Vagina (tissue), 2 donors: ENCODE measurements at regions not wholly inside any gene's neighbourhood (a gene's known extent, or its start where the extent isn't known, plus 50 kb on each side); places are given as distances from the start of the nearest gene placed in this dataset.

ENCODE experiments used
- DNase-seq, 2 donors: peaks; one replicate each; pipeline ENCODE4 v3.0.0-alpha.2; 2017; ENCODE audit errors: extremely low spot score in 2 of 2
- H3K27ac ChIP-seq: fragments of 200-600 bp; sonication (generic); one replicate; pipeline ENCODE4 v1.5.1; 2019
- H3K27me3 ChIP-seq: fragments of 200-600 bp; sonication (generic); one replicate; pipeline ENCODE4 v1.5.1; 2019
- H3K36me3 ChIP-seq, 2 donors: fragments of 200-600 bp; sonication (generic); one replicate each; pipeline ENCODE4 v1.5.1; 2017 to 2019
- H3K4me1 ChIP-seq: fragments of 200-600 bp; sonication (generic); one replicate; pipeline ENCODE4 v1.5.1; 2019
- H3K4me3 ChIP-seq, 2 donors: fragments of 200-600 bp; sonication (generic); 1 replicate in 1 of 2; 2 replicates in 1 of 2; pipeline ENCODE4 v1.5.1; 2016 to 2019
- H3K9me3 ChIP-seq: fragments of 200-600 bp; sonication (generic); one replicate; pipeline ENCODE4 v1.5.1; 2019
- POLR2A ChIP-seq, 2 donors: fragments of 450-650 bp; IDR thresholded peaks; one replicate each; pipeline ENCODE4 v1.6.1; 2017; ENCODE audit warnings: antibody characterized with exemption in 2 of 2, mild to moderate bottlenecking in 2 of 2, moderate library complexity in 2 of 2
- POLR2AphosphoS5 ChIP-seq, 2 donors: sonication (generic); formaldehyde crosslinking; IDR thresholded peaks; one replicate each; pipeline ENCODE4 v1.9.0; 2017; ENCODE audit warnings: antibody characterized with exemption in 2 of 2, mild to moderate bottlenecking in 2 of 2, low read depth in 1 of 2; ENCODE audit not compliant: insufficient read depth in 1 of 2
- intact Hi-C: fragments of 100-400 bp; cut with DNase I; formaldehyde crosslinking; loops from one replicate; pipeline ENCODE4 v1.15.1; 2023
- TF ChIP-seq, protein P1 (sequence below), 3 experiments: fragments of 450-650 bp in 2 of 3; fragments of 200-600 bp in 1 of 3; sonication (generic) in 1 of 3; IDR thresholded peaks; one replicate each; pipeline ENCODE4 v1.5.1; 2017 to 2019; ENCODE audit warnings: antibody characterized with exemption in 3 of 3, mild to moderate bottlenecking in 2 of 3, moderate library complexity in 2 of 3

DNA sequence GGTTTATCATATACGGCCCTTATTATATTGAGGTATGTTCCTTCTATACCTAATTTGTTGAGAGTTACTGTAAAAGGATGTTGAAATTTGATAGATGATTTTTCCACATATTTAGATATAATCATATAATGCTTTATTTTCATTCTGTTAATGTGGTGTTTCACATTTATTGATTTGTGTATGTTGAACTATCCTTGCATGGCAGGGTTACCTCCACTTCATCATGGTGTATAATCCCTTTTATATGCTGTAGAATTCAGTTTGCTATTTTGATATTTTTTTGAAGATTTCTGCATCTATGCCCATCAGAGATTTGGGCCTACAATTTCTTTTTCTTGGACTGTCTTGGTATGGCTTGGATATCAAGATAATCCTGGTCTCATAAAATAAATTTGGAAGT is 355.5 kb downstream of the EDEM1 start:
- intact Hi-C loops, result no loop called here
- H3K9me3 ChIP-seq, result no peaks in the 10 kb centered on the region
- H3K36me3 ChIP-seq, result no peaks in the 10 kb centered on the region
- no peaks in the 10 kb centered on the region for H3K27me3 ChIP-seq
- no peak overlapping the region for H3K27ac ChIP-seq
- no peak for DNase-seq
- TF ChIP-seq POLR2A (IDR thresholded peaks at IDR 0.05), result no peak
- no peak for TF ChIP-seq POLR2AphosphoS5 (IDR thresholded peaks at IDR 0.05; ENCODE audit: insufficient read depth in 1 of 2, low read depth in 1 of 2)
- TF ChIP-seq, protein P1, sequence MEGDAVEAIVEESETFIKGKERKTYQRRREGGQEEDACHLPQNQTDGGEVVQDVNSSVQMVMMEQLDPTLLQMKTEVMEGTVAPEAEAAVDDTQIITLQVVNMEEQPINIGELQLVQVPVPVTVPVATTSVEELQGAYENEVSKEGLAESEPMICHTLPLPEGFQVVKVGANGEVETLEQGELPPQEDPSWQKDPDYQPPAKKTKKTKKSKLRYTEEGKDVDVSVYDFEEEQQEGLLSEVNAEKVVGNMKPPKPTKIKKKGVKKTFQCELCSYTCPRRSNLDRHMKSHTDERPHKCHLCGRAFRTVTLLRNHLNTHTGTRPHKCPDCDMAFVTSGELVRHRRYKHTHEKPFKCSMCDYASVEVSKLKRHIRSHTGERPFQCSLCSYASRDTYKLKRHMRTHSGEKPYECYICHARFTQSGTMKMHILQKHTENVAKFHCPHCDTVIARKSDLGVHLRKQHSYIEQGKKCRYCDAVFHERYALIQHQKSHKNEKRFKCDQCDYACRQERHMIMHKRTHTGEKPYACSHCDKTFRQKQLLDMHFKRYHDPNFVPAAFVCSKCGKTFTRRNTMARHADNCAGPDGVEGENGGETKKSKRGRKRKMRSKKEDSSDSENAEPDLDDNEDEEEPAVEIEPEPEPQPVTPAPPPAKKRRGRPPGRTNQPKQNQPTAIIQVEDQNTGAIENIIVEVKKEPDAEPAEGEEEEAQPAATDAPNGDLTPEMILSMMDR (IDR thresholded peaks at IDR 0.05), result no peak
- no peaks in the 10 kb centered on the region for H3K4me1 ChIP-seq
- no peak overlapping the region for H3K4me3 ChIP-seq

DNA sequence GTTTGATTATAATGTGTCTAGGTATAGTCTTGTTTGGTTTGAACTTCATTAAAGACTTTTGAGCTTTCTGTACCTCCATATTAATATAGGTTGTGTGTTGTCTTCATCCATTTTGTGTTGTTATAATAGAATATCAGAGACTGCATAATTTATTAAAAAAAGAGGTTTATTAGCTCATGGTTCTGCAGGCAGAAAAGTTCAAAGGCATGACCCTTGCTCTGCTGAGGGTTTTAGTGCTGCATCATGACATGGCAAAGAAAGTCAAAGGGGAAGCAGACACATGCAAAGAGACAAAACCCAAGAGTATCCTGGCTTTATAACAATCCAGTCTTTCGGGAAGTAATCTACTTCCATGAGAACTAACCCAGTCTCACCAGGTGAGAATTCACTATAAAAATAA is 358.2 kb downstream of the EDEM1 start:
- H3K27me3 ChIP-seq, result no peaks in the 10 kb centered on the region
- intact Hi-C loops, result no loop called here
- DNase-seq, result no peak
- no peaks in the 10 kb centered on the region for H3K9me3 ChIP-seq
- H3K36me3 ChIP-seq, result no peaks in the 10 kb centered on the region
- TF ChIP-seq, protein P1 (IDR thresholded peaks at IDR 0.05), result no peak
- TF ChIP-seq POLR2A (IDR thresholded peaks at IDR 0.05), result no peak
- H3K27ac ChIP-seq, result no peak overlapping the region
- no peaks in the 10 kb centered on the region for H3K4me1 ChIP-seq
- no peak overlapping the region for H3K4me3 ChIP-seq

DNA sequence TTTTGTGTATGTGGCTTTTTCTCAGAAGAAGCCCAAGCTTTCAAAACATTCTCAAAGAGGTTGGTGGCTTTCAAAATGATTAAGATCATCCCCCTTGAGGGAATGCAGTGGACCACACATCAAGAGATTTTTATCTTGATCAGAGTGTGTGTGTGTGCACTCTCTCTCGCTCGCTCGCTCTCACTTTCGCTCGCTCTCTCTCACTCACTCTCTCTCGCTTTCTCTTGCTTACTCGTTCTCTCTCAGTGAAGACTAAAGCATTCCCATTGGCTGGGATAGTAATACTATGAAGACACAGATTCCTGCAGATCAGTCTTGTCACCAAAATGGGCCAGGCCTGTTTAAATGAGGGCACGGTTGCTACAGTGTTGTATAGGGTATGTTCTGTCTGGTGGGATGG is 365.7 kb downstream of the EDEM1 start:
- H3K9me3 ChIP-seq, result no peaks in the 10 kb centered on the region
- TF ChIP-seq POLR2A (IDR thresholded peaks at IDR 0.05) (no peak), POLR2AphosphoS5 (IDR thresholded peaks at IDR 0.05; ENCODE audit: insufficient read depth in 1 of 2, low read depth in 1 of 2) (no peak)
- TF ChIP-seq, protein P1 (IDR thresholded peaks at IDR 0.05), result no peak
- no peak overlapping the region for H3K27ac ChIP-seq
- no peak for DNase-seq
- no peaks in the 10 kb centered on the region for H3K36me3 ChIP-seq
- intact Hi-C loops, result no loop called here
- no peak overlapping the region for H3K4me3 ChIP-seq
- no peaks in the 10 kb centered on the region for H3K27me3 ChIP-seq
- no peaks in the 10 kb centered on the region for H3K4me1 ChIP-seq

DNA sequence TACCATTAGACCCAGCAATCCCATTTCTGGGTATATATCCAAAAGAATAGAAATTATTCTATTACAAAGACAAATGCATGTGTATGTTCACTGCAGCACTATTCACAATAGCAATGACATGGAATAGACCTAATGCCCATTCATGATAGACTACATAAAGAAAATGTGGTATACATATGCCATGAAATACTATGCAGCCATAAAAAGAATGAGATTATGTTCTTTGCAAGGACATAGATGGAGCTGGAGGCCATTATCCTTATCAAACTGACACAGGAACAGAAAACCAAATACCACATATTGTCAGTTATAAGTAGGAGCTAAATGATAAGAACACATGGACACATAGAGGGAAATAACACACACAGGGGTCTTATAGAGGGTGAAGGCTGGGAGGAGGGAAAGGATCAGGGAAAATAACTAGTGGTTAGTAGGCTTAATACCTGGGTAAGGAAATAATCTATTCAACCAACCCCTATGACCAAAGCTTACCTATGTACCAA is 366.8 kb downstream of the EDEM1 start:
- intact Hi-C loops, result no loop called here
- H3K4me1 ChIP-seq, result no peaks in the 10 kb centered on the region
- H3K36me3 ChIP-seq, result no peaks in the 10 kb centered on the region
- H3K27ac ChIP-seq, result no peak overlapping the region
- no peak overlapping the region for H3K4me3 ChIP-seq
- no peak for TF ChIP-seq POLR2AphosphoS5 (IDR thresholded peaks at IDR 0.05; ENCODE audit: insufficient read depth in 1 of 2, low read depth in 1 of 2)
- TF ChIP-seq POLR2A (IDR thresholded peaks at IDR 0.05), result no peak
- TF ChIP-seq, protein P1 (IDR thresholded peaks at IDR 0.05), result no peak
- H3K27me3 ChIP-seq, result no peaks in the 10 kb centered on the region
- no peaks in the 10 kb centered on the region for H3K9me3 ChIP-seq
- DNase-seq, result no peak

DNA sequence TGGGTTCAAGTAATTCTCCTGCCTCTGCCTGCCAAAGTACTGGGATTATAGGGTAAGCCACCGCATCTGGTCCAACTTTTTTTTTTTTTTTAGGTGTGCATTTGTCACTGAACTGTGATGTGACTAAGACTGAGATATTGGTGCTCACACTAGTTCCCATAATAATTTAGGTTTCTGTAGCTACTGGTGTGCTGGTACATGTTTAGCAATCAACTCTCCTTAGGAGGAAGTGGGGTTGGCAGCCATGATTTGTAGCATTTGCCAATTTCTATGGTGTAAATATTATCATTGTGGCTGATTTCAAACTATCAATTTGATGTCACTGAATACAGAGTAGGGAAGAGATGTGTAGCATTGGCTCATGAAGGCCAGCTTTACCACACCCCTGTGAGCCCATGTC is 372.7 kb downstream of the EDEM1 start:
- no peak for DNase-seq
- intact Hi-C loops, result no loop called here
- TF ChIP-seq POLR2AphosphoS5 (IDR thresholded peaks at IDR 0.05; ENCODE audit: insufficient read depth in 1 of 2, low read depth in 1 of 2) (no peak), POLR2A (IDR thresholded peaks at IDR 0.05) (no peak)
- TF ChIP-seq, protein P1 (IDR thresholded peaks at IDR 0.05), result no peak
- Histone ChIP-seq H3K4me3 (no peak overlapping the region), H3K27ac (no peak overlapping the region), H3K4me1 (no peaks in the 10 kb centered on the region), H3K36me3 (no peaks in the 10 kb centered on the region), H3K9me3 (no peaks in the 10 kb centered on the region), H3K27me3 (no peaks in the 10 kb centered on the region)
